Suprapubic skin (tissue), 4 donors: ENCODE measurements at regions not wholly inside any gene's neighbourhood (a gene's known extent, or its start where the extent isn't known, plus 50 kb on each side); places are given as distances from the start of the nearest gene placed in this dataset.

Source experiments
- DNase-seq, 2 donors: peaks; one replicate each; pipeline ENCODE4 v3.0.0-alpha.2; 2019; ENCODE audit warnings: low spot score in 2 of 2
- H3K27ac ChIP-seq: fragments of 200-600 bp; sonication (generic); one replicate; pipeline ENCODE4 v1.5.1; 2019
- H3K27me3 ChIP-seq: fragments of 200-600 bp; sonication (generic); one replicate; pipeline ENCODE4 v1.5.1; 2019
- H3K36me3 ChIP-seq: fragments of 200-600 bp; sonication (generic); one replicate; pipeline ENCODE4 v1.5.1; 2019
- H3K4me1 ChIP-seq: fragments of 200-600 bp; sonication (generic); one replicate; pipeline ENCODE4 v1.5.1; 2019
- H3K4me3 ChIP-seq: fragments of 200-600 bp; sonication (generic); one replicate; pipeline ENCODE4 v1.5.1; 2019; ENCODE audit warnings: mild to moderate bottlenecking
- H3K9me3 ChIP-seq: fragments of 200-600 bp; sonication (generic); one replicate; pipeline ENCODE4 v1.5.1; 2019
- CTCF ChIP-seq, 2 donors: fragments of 200-600 bp in 1 of 2; fragments of 450-650 bp in 1 of 2; sonication (generic) in 1 of 2; IDR thresholded peaks; one replicate each; pipeline ENCODE4 v1.5.1; 2016 to 2019; ENCODE audit warnings: antibody characterized with exemption in 2 of 2, mild to moderate bottlenecking in 1 of 2, moderate library complexity in 1 of 2
- EP300 ChIP-seq: sonication (generic); formaldehyde crosslinking; IDR thresholded peaks from one replicate; pipeline ENCODE4 v1.6.1; 2017; ENCODE audit warnings: antibody characterized with exemption
- POLR2A ChIP-seq, 2 donors: fragments of 450-650 bp; IDR thresholded peaks; one replicate each; pipeline ENCODE4 v1.6.1; 2017; ENCODE audit warnings: antibody characterized with exemption in 2 of 2, mild to moderate bottlenecking in 2 of 2, moderate library complexity in 2 of 2
- POLR2AphosphoS5 ChIP-seq, 3 donors: sonication (generic); formaldehyde crosslinking; IDR thresholded peaks; one replicate each; pipeline ENCODE4 v1.6.1; 2017; ENCODE audit warnings: antibody characterized with exemption in 3 of 3
- WGBS: methylation state at CpG from one replicate; pipeline ENCODE4 v1.1.5; 2018; 5-methylcytosine and 5-hydroxymethylcytosine counted together

DNA sequence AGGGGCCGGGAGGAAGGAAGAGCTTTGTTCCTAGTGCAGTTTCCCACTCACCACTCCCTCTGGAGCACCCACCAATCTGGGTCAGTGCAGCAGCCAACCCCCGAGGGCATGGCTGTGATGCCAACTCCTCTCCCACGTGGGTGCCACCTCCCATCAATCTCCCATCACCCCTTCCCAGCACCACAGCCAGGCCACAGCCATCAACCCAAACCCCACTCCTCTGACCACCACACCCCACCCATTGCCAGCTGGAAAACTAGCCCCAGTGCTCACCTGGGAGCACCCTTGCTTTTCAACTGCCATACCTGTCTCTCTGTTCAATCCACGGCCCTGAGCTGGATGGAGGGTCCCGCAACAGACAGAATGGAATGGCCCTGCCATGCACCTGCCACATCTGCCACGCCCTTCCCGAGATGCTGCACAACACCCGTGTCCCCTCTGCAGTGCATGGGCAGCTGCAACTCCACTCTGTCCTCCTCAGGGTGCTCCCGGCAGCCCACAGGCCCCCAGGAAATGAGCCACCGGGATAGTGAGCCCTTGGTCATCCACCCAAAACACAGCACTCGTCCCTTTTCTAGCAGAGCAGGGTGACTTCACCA is 112.4 kb upstream of the ID2 start:
- Histone ChIP-seq H3K27ac (no peak overlapping the region), H3K36me3 (no peaks in the 10 kb centered on the region), H3K9me3 (no peaks in the 10 kb centered on the region), H3K27me3 (no peaks in the 10 kb centered on the region), H3K4me3 (no peak overlapping the region), H3K4me1 (peaks cover 4% of the 10 kb centered on the region)
- no peak for TF ChIP-seq EP300
- peak; percentile 51 to 57 for DNase-seq
- WGBS = 74% methylated on average over 10 of the region's 11 CpGs

DNA sequence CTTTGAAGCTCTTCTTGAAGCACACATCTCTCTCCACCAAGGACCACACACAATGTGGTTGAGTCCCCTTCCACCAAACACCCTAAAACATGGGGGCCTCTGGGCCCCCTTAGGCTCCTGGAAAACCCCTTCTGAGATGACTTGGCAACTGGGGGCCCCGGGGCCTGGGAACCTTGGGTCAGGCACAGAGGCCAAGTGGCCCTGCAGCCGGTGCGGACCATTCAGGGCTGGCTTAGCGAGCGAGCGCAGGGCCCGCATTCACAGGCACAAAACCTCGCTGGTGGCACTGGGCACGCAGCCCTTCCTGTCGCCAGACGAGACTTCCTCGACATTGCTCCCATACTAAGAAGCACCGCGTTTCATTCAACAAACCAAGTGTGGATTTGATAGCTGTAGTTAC is 111.2 kb upstream of the ID2 start:
- Histone ChIP-seq H3K27ac (no peak overlapping the region), H3K4me3 (no peak overlapping the region), H3K9me3 (no peaks in the 10 kb centered on the region), H3K36me3 (no peaks in the 10 kb centered on the region), H3K4me1 (peaks cover 16% of the 10 kb centered on the region), H3K27me3 (no peaks in the 10 kb centered on the region)
- DNase-seq = peak; percentile 45 to 69
- 98% methylated on average over 6 of the region's 14 CpGs for WGBS
- TF ChIP-seq EP300 = no peak
- no peak for TF ChIP-seq CTCF (IDR thresholded peaks at IDR 0.05)

DNA sequence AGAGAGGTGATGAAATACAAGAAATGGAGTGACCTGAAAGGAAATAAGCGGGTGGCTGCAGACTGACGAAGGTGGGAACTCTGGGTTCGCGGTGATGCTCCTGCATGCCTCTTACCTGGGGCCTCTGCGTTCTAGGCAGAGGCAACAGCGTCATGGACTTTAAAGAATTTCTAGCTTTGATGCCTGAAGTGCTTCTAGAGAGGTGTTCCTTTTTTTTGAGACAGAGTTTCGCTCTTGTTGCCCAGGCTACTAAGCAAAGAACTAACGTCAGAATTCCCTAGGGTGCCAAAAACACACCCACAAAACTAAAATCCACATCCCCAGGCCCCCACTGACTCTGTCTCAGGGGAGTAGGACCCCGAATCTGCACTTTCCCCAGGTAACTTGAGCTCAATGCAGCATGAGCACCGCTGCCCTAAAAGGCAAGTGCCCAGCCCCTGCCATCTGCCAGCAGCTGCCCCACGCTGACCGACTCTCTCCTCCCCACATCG is 110.5 kb upstream of the ID2 start:
- Histone ChIP-seq H3K27ac (no peak overlapping the region), H3K4me1 (peaks cover 22% of the 10 kb centered on the region), H3K27me3 (no peaks in the 10 kb centered on the region), H3K4me3 (no peak overlapping the region), H3K9me3 (no peaks in the 10 kb centered on the region), H3K36me3 (no peaks in the 10 kb centered on the region)
- WGBS = 88% methylated on average over 13 of the region's 13 CpGs
- TF ChIP-seq POLR2A (IDR thresholded peaks at IDR 0.05) (no peak), CTCF (IDR thresholded peaks at IDR 0.05) (no peak), EP300 (no peak), POLR2AphosphoS5 (IDR thresholded peaks at IDR 0.05) (no peak)
- peak; percentile 12 to 42 for DNase-seq

GRCh38 chr2:8571792-8572499 is 109.9 kb upstream of the ID2 start:
- 86% methylated on average over 10 of the region's 10 CpGs for WGBS
- no peak overlapping the region for H3K27ac ChIP-seq
- no peak overlapping the region for H3K4me3 ChIP-seq
- peaks cover 25% of the 10 kb centered on the region for H3K4me1 ChIP-seq
- H3K36me3 ChIP-seq = no peaks in the 10 kb centered on the region
- DNase-seq = peak; percentile 35 to 47
- H3K9me3 ChIP-seq = no peaks in the 10 kb centered on the region
- H3K27me3 ChIP-seq = no peaks in the 10 kb centered on the region
- TF ChIP-seq EP300 (no peak), CTCF (IDR thresholded peaks at IDR 0.05) (no peak), POLR2A (IDR thresholded peaks at IDR 0.05) (no peak), POLR2AphosphoS5 (IDR thresholded peaks at IDR 0.05) (no peak)

- no peak for TF ChIP-seq POLR2AphosphoS5 (IDR thresholded peaks at IDR 0.05)
- TF ChIP-seq CTCF (IDR thresholded peaks at IDR 0.05) = no peak
- TF ChIP-seq EP300 = no peak
- no peak for TF ChIP-seq POLR2A (IDR thresholded peaks at IDR 0.05)
- Histone ChIP-seq H3K4me3 (no peak overlapping the region), H3K27me3 (no peaks in the 10 kb centered on the region), H3K36me3 (no peaks in the 10 kb centered on the region), H3K9me3 (no peaks in the 10 kb centered on the region), H3K27ac (no peak overlapping the region), H3K4me1 (peaks cover 25% of the 10 kb centered on the region)
- WGBS = 100% methylated on average over 6 of the region's 12 CpGs
- DNase-seq = peak; percentile 58 to 69
Measured at GRCh38 chr2:8572712-8573233, 109.1 kb upstream of the ID2 start.
